Panc1 (cell line): ENCODE measurements at regions not wholly inside any gene's neighbourhood (a gene's known extent, or its start where the extent isn't known, plus 50 kb on each side); places are given as distances from the start of the nearest gene placed in this dataset.

Experiments
- ATAC-seq: fragments of 200-7000 bp; cut with Tn5 transposase; 2 replicates; pipeline ENCODE4 v1.9.1; 2020; ENCODE audit warnings: mild to moderate bottlenecking, moderate library complexity
- BruUV-seq: library from RNA; stranded (reverse); fragments of 400-500 nt; replicated peaks from 2 replicates; lab custom pipeline; 2021; lab: Mats Ljungman, UMichigan
- CTCF ChIA-PET: fragments of 300-600 bp; sonication (Branson Sonifier 250); formaldehyde crosslinking; loops from one replicate; lab custom pipeline; 2022; ENCODE audit warnings: antibody characterized with exemption; lab: Charles Lee
- POLR2A ChIA-PET: fragments of 300-600 bp; sonication (Branson Sonifier 250); formaldehyde crosslinking; loops from one replicate; lab custom pipeline; 2022; ENCODE audit warnings: antibody characterized with exemption; lab: Charles Lee
- DNase-seq: peaks from one replicate; pipeline ENCODE4 v3.0.0-alpha.2; 2010; ENCODE audit warnings: low read depth, low spot score
- H3K27ac ChIP-seq: 2 replicates; pipeline ENCODE4 v1.5.1; 2011; ENCODE audit warnings: mild to moderate bottlenecking, low read length, inconsistent platforms
- H3K27me3 ChIP-seq: fragments of 200-500 bp; sonication (Bioruptor generic); 2 replicates; pipeline ENCODE4 v1.6.0; 2014; ENCODE audit warnings: low read length, inconsistent platforms; ENCODE audit not compliant: control insufficient read depth, insufficient read depth
- H3K36me3 ChIP-seq: fragments of 200-500 bp; sonication (Bioruptor generic); 2 replicates; pipeline ENCODE4 v1.5.1; 2014; ENCODE audit warnings: inconsistent platforms, mild to moderate bottlenecking, low read length, moderate library complexity; ENCODE audit not compliant: control insufficient read depth, insufficient read depth
- H3K4me1 ChIP-seq: 2 replicates; pipeline ENCODE4 v1.5.1; 2011; ENCODE audit warnings: inconsistent platforms, mild to moderate bottlenecking, low read length, moderate library complexity; ENCODE audit not compliant: control insufficient read depth, insufficient read depth
- H3K4me3 ChIP-seq, 2 experiments: 2 replicates each; pipeline ENCODE4 v1.5.1; 2011 to 2012; ENCODE audit warnings: low read depth in 2 of 2, low read length in 2 of 2, mild to moderate bottlenecking in 2 of 2, inconsistent platforms in 1 of 2, moderate library complexity in 1 of 2
- H3K9me3 ChIP-seq: fragments of 200-500 bp; sonication (Bioruptor generic); 2 replicates; pipeline ENCODE4 v1.5.1; 2014; ENCODE audit warnings: low read depth, mild to moderate bottlenecking, inconsistent platforms, low read length, moderate library complexity; ENCODE audit not compliant: control insufficient read depth, insufficient read depth
- CTCF ChIP-seq: fragments of 450-650 bp; IDR thresholded peaks from 2 replicates; pipeline ENCODE4 v1.5.1; 2017; ENCODE audit warnings: mild to moderate bottlenecking
- POLR2AphosphoS5 ChIP-seq: IDR thresholded peaks from 2 replicates; pipeline ENCODE4 v1.6.1; 2012; ENCODE audit warnings: mild to moderate bottlenecking, low read depth, low read length, moderate library complexity
- SIN3A ChIP-seq: IDR thresholded peaks from 2 replicates; pipeline ENCODE4 v1.6.1; 2012; ENCODE audit warnings: low read depth, mild to moderate bottlenecking, low read length, moderate library complexity, borderline replicate concordance; ENCODE audit not compliant: insufficient read depth
- TCF7L2 ChIP-seq: IDR thresholded peaks from 2 replicates; pipeline ENCODE4 v1.6.1; 2011; ENCODE audit warnings: mild to moderate bottlenecking, low read depth, low read length, inconsistent platforms
- in situ Hi-C: cut with HindIII; loops from 2 replicates; pipeline ENCODE4 v1.10.0; 2016; ENCODE audit warnings: low sequenced_read_pairs, low pct_unique_long_range_greater_than_20kb
- intact Hi-C: fragments of 100-400 bp; cut with micrococcal nuclease; formaldehyde crosslinking; loops from one replicate; pipeline ENCODE4 v1.10.0; 2022; ENCODE audit not compliant: unreplicated experiment
- TF ChIP-seq, protein P1 (sequence below), 2 experiments: IDR thresholded peaks; 2 replicates each; pipeline ENCODE4 v1.6.1; 2011 to 2012; ENCODE audit warnings: low read depth in 2 of 2, control low read depth in 1 of 2, low read length in 1 of 2, mild to moderate bottlenecking in 1 of 2, moderate library complexity in 1 of 2; ENCODE audit not compliant: insufficient read depth in 1 of 2

GRCh38 chr4:38320833-38321232, 343.2 kb upstream of the KLF3 start:
- H3K36me3 ChIP-seq, result no peaks in the 10 kb centered on the region
- BruUV-seq, result no TSS peak
- DNase-seq, result no peak
- in situ Hi-C loops (no loop called here), intact Hi-C loops (loop anchor here (5.0 kb wide), 1 partner anchor 356 kb away; no protein-coding TSS in a partner anchor)
- ChIA-PET POLR2A (no interaction called here), CTCF (no interaction called here)
- peaks cover 4% of the 10 kb centered on the region for H3K4me1 ChIP-seq
- no peak for ATAC-seq
- H3K27me3 ChIP-seq, result no peaks in the 10 kb centered on the region
- TF ChIP-seq TCF7L2 (no peak), CTCF (no peak), POLR2AphosphoS5 (no peak), SIN3A (no peak)
- TF ChIP-seq, protein P1, sequence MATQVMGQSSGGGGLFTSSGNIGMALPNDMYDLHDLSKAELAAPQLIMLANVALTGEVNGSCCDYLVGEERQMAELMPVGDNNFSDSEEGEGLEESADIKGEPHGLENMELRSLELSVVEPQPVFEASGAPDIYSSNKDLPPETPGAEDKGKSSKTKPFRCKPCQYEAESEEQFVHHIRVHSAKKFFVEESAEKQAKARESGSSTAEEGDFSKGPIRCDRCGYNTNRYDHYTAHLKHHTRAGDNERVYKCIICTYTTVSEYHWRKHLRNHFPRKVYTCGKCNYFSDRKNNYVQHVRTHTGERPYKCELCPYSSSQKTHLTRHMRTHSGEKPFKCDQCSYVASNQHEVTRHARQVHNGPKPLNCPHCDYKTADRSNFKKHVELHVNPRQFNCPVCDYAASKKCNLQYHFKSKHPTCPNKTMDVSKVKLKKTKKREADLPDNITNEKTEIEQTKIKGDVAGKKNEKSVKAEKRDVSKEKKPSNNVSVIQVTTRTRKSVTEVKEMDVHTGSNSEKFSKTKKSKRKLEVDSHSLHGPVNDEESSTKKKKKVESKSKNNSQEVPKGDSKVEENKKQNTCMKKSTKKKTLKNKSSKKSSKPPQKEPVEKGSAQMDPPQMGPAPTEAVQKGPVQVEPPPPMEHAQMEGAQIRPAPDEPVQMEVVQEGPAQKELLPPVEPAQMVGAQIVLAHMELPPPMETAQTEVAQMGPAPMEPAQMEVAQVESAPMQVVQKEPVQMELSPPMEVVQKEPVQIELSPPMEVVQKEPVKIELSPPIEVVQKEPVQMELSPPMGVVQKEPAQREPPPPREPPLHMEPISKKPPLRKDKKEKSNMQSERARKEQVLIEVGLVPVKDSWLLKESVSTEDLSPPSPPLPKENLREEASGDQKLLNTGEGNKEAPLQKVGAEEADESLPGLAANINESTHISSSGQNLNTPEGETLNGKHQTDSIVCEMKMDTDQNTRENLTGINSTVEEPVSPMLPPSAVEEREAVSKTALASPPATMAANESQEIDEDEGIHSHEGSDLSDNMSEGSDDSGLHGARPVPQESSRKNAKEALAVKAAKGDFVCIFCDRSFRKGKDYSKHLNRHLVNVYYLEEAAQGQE (IDR thresholded peaks at IDR 0.05; ENCODE audit: insufficient read depth in 1 of 2, low read depth in 2 of 2, low read length in 1 of 2), result no peak
- no peaks in the 10 kb centered on the region for H3K9me3 ChIP-seq
- H3K27ac ChIP-seq, result no peak overlapping the region
- H3K4me3 ChIP-seq, result no peak overlapping the region

DNA sequence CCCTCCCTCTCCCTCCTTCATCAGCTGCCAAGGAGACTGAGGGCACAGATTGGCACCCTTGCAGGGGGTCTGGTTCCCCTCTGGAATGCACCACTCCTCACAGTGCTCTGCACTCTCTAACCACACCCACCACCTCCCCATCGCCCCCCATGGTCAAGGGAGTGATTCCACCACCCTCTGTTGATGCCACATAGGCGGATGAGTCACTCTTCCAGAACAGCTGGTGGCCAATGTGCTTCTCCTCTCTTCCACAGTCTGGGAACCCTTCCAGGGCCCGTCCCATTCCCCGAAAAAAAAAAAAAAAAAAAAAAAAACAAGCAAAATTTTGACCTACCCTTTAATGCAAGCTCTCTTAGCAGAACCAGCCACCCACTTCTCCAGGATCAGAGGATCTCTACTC, 341.3 kb upstream of the KLF3 start:
- no peaks in the 10 kb centered on the region for H3K27me3 ChIP-seq
- no peak overlapping the region for H3K27ac ChIP-seq
- no peaks in the 10 kb centered on the region for H3K36me3 ChIP-seq
- POLR2A ChIA-PET, result no interaction called here
- intact Hi-C loops (loop anchor here (5.0 kb wide), 1 partner anchor 355 kb away; no protein-coding TSS in a partner anchor), in situ Hi-C loops (no loop called here)
- H3K4me1 ChIP-seq, result peaks cover 4% of the 10 kb centered on the region
- ATAC-seq (no peak), DNase-seq (no peak)
- CTCF ChIA-PET, result no interaction called here
- BruUV-seq, result no TSS peak
- no peaks in the 10 kb centered on the region for H3K9me3 ChIP-seq
- H3K4me3 ChIP-seq, result no peak overlapping the region
- TF ChIP-seq CTCF (no peak), POLR2AphosphoS5 (no peak), SIN3A (no peak), TCF7L2 (no peak)
- TF ChIP-seq, protein P1 (IDR thresholded peaks at IDR 0.05; ENCODE audit: insufficient read depth in 1 of 2, low read depth in 2 of 2, low read length in 1 of 2), result no peak
